GM23338 (cell line): ENCODE measurements at regions not wholly inside any gene's neighbourhood (a gene's known extent, or its start where the extent isn't known, plus 50 kb on each side); places are given as distances from the start of the nearest gene placed in this dataset.

ENCODE experiments used
- ATAC-seq: fragments of 200-7000 bp; cut with Tn5 transposase; 3 replicates; pipeline ENCODE4 v1.9.1; 2020
- DNase-seq: peaks from one replicate; pipeline ENCODE4 v3.0.0-alpha.2; 2015; ENCODE audit warnings: low spot score
- H2AFZ ChIP-seq: fragments of 200-600 bp; sonication (generic); 2 replicates; pipeline ENCODE4 v1.8.0; 2016; ENCODE audit warnings: antibody characterized with exemption, mild to moderate bottlenecking, moderate library complexity
- H3F3A ChIP-seq: fragments of 200-600 bp; sonication (generic); replicated peaks from 2 replicates; pipeline ENCODE4 v1.8.0; 2017; ENCODE audit warnings: antibody characterized with exemption, mixed run types, low read depth
- H3K27ac ChIP-seq: fragments of 200-600 bp; sonication (generic); 2 replicates; pipeline ENCODE4 v1.6.1; 2016; ENCODE audit warnings: low read depth
- H3K27me3 ChIP-seq: fragments of 200-600 bp; sonication (generic); 2 replicates; pipeline ENCODE4 v1.8.0; 2016; ENCODE audit warnings: mild to moderate bottlenecking, mixed run types, moderate library complexity; ENCODE audit not compliant: insufficient read depth
- H3K36me3 ChIP-seq: fragments of 200-600 bp; sonication (generic); 2 replicates; pipeline ENCODE4 v1.8.0; 2016; ENCODE audit warnings: mild to moderate bottlenecking; ENCODE audit not compliant: insufficient read depth
- H3K4me1 ChIP-seq: fragments of 200-600 bp; sonication (generic); 2 replicates; pipeline ENCODE4 v1.8.0; 2016; ENCODE audit warnings: mild to moderate bottlenecking, moderate library complexity; ENCODE audit not compliant: insufficient read depth
- H3K4me2 ChIP-seq: fragments of 200-600 bp; sonication (generic); 2 replicates; pipeline ENCODE4 v1.7.1; 2017; ENCODE audit warnings: mixed run types
- H3K4me3 ChIP-seq: fragments of 200-600 bp; sonication (generic); 2 replicates; pipeline ENCODE4 v1.6.1; 2016; ENCODE audit warnings: mixed run types
- H3K79me2 ChIP-seq: fragments of 200-600 bp; sonication (generic); replicated peaks from 2 replicates; pipeline ENCODE4 v1.8.0; 2017; ENCODE audit warnings: mild to moderate bottlenecking; ENCODE audit not compliant: insufficient read depth
- H3K9me2 ChIP-seq: fragments of 200-600 bp; sonication (generic); 2 replicates; pipeline ENCODE4 v1.8.0; 2017; ENCODE audit not compliant: insufficient read depth
- H4K20me1 ChIP-seq: fragments of 200-600 bp; sonication (generic); replicated peaks from 2 replicates; pipeline ENCODE4 v1.8.0; 2017; ENCODE audit warnings: mild to moderate bottlenecking; ENCODE audit not compliant: insufficient read depth
- H3K27ac Mint-ChIP-seq: 2 replicates; pipeline ENCODE4 v1.8.0; 2020; ENCODE audit warnings: inconsistent platforms, mild to moderate bottlenecking, moderate library complexity, mixed read lengths
- H3K27me3 Mint-ChIP-seq: 3 replicates; pipeline ENCODE4 v1.8.0; 2022; ENCODE audit warnings: low read depth, mild to moderate bottlenecking, moderate library complexity, mixed read lengths, inconsistent platforms; ENCODE audit not compliant: insufficient read depth, poor library complexity
- H3K36me3 Mint-ChIP-seq: 3 replicates; pipeline ENCODE4 v1.8.0; 2021; ENCODE audit warnings: low read depth, mild to moderate bottlenecking, inconsistent platforms, moderate library complexity, mixed read lengths
- H3K4me1 Mint-ChIP-seq: 3 replicates; pipeline ENCODE4 v1.8.0; 2020; ENCODE audit warnings: mild to moderate bottlenecking, inconsistent platforms, mixed read lengths
- H3K4me3 Mint-ChIP-seq: 3 replicates; pipeline ENCODE4 v1.8.0; 2021; ENCODE audit warnings: moderate library complexity, mild to moderate bottlenecking, inconsistent platforms, mixed read lengths
- H3K9me3 Mint-ChIP-seq: 3 replicates; pipeline ENCODE4 v1.8.0; 2020; ENCODE audit warnings: moderate library complexity, mild to moderate bottlenecking, inconsistent platforms, mixed read lengths
- CREB1 ChIP-seq: fragments of 250-450 bp; sonication (Bioruptor Pico); IDR thresholded peaks from 2 replicates; pipeline ENCODE4 v1.5.0; 2020; ENCODE audit warnings: low read depth, mild to moderate bottlenecking, moderate library complexity
- EZH2phosphoT487 ChIP-seq: fragments of 200-600 bp; sonication (generic); IDR thresholded peaks from one replicate; pipeline ENCODE4 v1.8.1; 2018; ENCODE audit warnings: antibody characterized with exemption; ENCODE audit not compliant: unreplicated experiment
- JUNB ChIP-seq: IDR thresholded peaks from one replicate; pipeline ENCODE4 v1.6.1; 2016; ENCODE audit warnings: antibody characterized with exemption; ENCODE audit not compliant: unreplicated experiment
- NANOG ChIP-seq: IDR thresholded peaks from 2 replicates; pipeline ENCODE4 v1.6.1; 2016; ENCODE audit warnings: antibody characterized with exemption, borderline replicate concordance
- POLR2AphosphoS5 ChIP-seq: IDR thresholded peaks from 2 replicates; pipeline ENCODE4 v1.6.1; 2016; ENCODE audit warnings: antibody characterized with exemption, low read depth
- ZNF114 ChIP-seq: fragments of 250-450 bp; sonication (Bioruptor Pico); IDR thresholded peaks from 2 replicates; pipeline ENCODE4 v1.5.0; 2020; ENCODE audit warnings: mild to moderate bottlenecking, moderate library complexity
- TF ChIP-seq, protein P1 (sequence below): fragments of 250-450 bp; sonication (Bioruptor Pico); IDR thresholded peaks from 2 replicates; pipeline ENCODE4 v1.5.0; 2020; ENCODE audit warnings: mild to moderate bottlenecking, moderate library complexity
- TF ChIP-seq, protein P2 (sequence below): IDR thresholded peaks from one replicate; pipeline ENCODE4 v1.6.1; 2018; ENCODE audit warnings: antibody characterized with exemption; ENCODE audit not compliant: unreplicated experiment

DNA sequence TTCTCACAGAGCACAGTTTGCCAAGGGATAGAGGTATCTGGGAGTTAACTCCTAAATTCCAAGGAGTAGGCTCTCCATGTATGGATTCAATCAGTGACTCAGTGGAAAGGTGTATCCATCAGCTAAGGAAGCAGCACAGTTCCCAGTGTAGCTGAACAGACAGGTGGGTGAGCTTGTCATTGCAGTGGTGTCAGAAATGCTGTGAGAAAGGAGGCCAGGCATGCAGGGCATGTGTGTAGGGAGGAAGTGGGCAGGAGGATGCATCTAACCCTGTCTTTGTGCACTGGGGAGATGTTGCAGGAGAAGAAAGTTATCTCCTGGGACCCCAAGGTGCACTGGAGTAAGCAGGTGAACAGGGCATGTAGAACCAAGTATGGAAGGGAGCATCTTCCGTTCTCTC, 539.0 kb downstream of the VRK1 start:
- H3K27me3 Mint-ChIP-seq, result no peaks in the 10 kb centered on the region
- no peaks in the 10 kb centered on the region for H3K79me2 ChIP-seq
- H4K20me1 ChIP-seq, result no peaks in the 10 kb centered on the region
- H3K4me1 ChIP-seq, result no peaks in the 10 kb centered on the region
- H3K27me3 ChIP-seq, result no peaks in the 10 kb centered on the region
- no peak overlapping the region for H3K4me3 Mint-ChIP-seq
- no peak overlapping the region for H3K4me2 ChIP-seq
- H3K4me1 Mint-ChIP-seq, result peaks cover 4% of the 10 kb centered on the region; the same call in 1 of the 3 replicates
- ATAC-seq (no peak), DNase-seq (no peak)
- H3F3A ChIP-seq, result no peaks in the 10 kb centered on the region
- H3K4me3 ChIP-seq, result no peak overlapping the region
- H3K27ac ChIP-seq, result no peak overlapping the region
- peaks cover 27% of the 10 kb centered on the region for H3K9me3 Mint-ChIP-seq
- TF ChIP-seq, protein P1, sequence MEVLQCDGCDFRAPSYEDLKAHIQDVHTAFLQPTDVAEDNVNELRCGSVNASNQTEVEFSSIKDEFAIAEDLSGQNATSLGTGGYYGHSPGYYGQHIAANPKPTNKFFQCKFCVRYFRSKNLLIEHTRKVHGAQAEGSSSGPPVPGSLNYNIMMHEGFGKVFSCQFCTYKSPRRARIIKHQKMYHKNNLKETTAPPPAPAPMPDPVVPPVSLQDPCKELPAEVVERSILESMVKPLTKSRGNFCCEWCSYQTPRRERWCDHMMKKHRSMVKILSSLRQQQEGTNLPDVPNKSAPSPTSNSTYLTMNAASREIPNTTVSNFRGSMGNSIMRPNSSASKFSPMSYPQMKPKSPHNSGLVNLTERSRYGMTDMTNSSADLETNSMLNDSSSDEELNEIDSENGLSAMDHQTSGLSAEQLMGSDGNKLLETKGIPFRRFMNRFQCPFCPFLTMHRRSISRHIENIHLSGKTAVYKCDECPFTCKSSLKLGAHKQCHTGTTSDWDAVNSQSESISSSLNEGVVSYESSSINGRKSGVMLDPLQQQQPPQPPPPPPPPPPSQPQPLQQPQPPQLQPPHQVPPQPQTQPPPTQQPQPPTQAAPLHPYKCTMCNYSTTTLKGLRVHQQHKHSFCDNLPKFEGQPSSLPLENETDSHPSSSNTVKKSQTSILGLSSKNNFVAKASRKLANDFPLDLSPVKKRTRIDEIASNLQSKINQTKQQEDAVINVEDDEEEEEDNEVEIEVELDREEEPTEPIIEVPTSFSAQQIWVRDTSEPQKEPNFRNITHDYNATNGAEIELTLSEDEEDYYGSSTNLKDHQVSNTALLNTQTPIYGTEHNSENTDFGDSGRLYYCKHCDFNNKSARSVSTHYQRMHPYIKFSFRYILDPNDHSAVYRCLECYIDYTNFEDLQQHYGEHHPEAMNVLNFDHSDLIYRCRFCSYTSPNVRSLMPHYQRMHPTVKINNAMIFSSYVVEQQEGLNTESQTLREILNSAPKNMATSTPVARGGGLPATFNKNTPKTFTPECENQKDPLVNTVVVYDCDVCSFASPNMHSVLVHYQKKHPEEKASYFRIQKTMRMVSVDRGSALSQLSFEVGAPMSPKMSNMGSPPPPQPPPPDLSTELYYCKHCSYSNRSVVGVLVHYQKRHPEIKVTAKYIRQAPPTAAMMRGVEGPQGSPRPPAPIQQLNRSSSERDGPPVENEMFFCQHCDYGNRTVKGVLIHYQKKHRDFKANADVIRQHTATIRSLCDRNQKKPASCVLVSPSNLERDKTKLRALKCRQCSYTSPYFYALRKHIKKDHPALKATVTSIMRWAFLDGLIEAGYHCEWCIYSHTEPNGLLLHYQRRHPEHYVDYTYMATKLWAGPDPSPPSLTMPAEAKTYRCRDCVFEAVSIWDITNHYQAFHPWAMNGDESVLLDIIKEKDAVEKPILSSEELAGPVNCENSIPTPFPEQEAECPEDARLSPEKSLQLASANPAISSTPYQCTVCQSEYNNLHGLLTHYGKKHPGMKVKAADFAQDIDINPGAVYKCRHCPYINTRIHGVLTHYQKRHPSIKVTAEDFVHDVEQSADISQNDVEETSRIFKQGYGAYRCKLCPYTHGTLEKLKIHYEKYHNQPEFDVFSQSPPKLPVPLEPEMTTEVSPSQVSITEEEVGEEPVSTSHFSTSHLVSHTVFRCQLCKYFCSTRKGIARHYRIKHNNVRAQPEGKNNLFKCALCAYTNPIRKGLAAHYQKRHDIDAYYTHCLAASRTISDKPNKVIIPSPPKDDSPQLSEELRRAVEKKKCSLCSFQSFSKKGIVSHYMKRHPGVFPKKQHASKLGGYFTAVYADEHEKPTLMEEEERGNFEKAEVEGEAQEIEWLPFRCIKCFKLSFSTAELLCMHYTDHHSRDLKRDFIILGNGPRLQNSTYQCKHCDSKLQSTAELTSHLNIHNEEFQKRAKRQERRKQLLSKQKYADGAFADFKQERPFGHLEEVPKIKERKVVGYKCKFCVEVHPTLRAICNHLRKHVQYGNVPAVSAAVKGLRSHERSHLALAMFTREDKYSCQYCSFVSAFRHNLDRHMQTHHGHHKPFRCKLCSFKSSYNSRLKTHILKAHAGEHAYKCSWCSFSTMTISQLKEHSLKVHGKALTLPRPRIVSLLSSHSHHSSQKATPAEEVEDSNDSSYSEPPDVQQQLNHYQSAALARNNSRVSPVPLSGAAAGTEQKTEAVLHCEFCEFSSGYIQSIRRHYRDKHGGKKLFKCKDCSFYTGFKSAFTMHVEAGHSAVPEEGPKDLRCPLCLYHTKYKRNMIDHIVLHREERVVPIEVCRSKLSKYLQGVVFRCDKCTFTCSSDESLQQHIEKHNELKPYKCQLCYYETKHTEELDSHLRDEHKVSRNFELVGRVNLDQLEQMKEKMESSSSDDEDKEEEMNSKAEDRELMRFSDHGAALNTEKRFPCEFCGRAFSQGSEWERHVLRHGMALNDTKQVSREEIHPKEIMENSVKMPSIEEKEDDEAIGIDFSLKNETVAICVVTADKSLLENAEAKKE (CRISPR knock-in tag), result no peak
- no peak for TF ChIP-seq JUNB
- TF ChIP-seq NANOG, result no peak
- no peak for TF ChIP-seq ZNF114 (CRISPR knock-in tag)
- TF ChIP-seq CREB1 (CRISPR knock-in tag), result no peak
- TF ChIP-seq POLR2AphosphoS5, result no peak
- TF ChIP-seq EZH2phosphoT487, result no peak
- TF ChIP-seq, protein P2, sequence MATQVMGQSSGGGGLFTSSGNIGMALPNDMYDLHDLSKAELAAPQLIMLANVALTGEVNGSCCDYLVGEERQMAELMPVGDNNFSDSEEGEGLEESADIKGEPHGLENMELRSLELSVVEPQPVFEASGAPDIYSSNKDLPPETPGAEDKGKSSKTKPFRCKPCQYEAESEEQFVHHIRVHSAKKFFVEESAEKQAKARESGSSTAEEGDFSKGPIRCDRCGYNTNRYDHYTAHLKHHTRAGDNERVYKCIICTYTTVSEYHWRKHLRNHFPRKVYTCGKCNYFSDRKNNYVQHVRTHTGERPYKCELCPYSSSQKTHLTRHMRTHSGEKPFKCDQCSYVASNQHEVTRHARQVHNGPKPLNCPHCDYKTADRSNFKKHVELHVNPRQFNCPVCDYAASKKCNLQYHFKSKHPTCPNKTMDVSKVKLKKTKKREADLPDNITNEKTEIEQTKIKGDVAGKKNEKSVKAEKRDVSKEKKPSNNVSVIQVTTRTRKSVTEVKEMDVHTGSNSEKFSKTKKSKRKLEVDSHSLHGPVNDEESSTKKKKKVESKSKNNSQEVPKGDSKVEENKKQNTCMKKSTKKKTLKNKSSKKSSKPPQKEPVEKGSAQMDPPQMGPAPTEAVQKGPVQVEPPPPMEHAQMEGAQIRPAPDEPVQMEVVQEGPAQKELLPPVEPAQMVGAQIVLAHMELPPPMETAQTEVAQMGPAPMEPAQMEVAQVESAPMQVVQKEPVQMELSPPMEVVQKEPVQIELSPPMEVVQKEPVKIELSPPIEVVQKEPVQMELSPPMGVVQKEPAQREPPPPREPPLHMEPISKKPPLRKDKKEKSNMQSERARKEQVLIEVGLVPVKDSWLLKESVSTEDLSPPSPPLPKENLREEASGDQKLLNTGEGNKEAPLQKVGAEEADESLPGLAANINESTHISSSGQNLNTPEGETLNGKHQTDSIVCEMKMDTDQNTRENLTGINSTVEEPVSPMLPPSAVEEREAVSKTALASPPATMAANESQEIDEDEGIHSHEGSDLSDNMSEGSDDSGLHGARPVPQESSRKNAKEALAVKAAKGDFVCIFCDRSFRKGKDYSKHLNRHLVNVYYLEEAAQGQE, result no peak
- peaks cover 20% of the 10 kb centered on the region for H3K36me3 Mint-ChIP-seq
- peaks cover 15% of the 10 kb centered on the region; the same call in 1 of the 2 replicates for H3K9me2 ChIP-seq
- no peak overlapping the region for H3K27ac Mint-ChIP-seq
- no peaks in the 10 kb centered on the region; the same call in 1 of the 2 replicates for H3K36me3 ChIP-seq
- H2AFZ ChIP-seq, result no peak overlapping the region
